ENCODE measurements at regions not wholly inside any gene's neighbourhood (a gene's known extent, or its start where the extent isn't known, plus 50 kb on each side); places are given as distances from the start of the nearest gene placed in this dataset.

- TF ChIP-seq POLR2A (IDR thresholded peaks at IDR 0.05) (no peak), CTCF (IDR thresholded peaks at IDR 0.05 in 4 of 5, conservative IDR thresholded peaks at IDR 0.05 in 1 of 5) (no peak)
Measured at GRCh38 chr16:6099102-6099501, 1001.5 kb upstream of the EEF2KMT start.
